NCI-H146 (cell line): ENCODE measurements at regions not wholly inside any gene's neighbourhood (a gene's known extent, or its start where the extent isn't known, plus 50 kb on each side); places are given as distances from the start of the nearest gene placed in this dataset.

Source experiments
- DNase-seq: peaks from one replicate; lab custom pipeline; 2025; lab: John Stamatoyannopoulos, UW

GRCh38 chr3:117254985-117255384, 545.4 kb downstream of the TUSC7 start:
- DNase-seq, result no peak

- DNase-seq, result no peak
Measured at GRCh38 chr3:117255736-117256135, 546.2 kb downstream of the TUSC7 start.

- no peak for DNase-seq
Measured at GRCh38 chr3:117261983-117262421, 552.4 kb downstream of the TUSC7 start.

- DNase-seq, result no peak
Measured at GRCh38 chr3:117263270-117263669, 553.7 kb downstream of the TUSC7 start.

- no peak for DNase-seq
Measured at GRCh38 chr3:117263745-117264144, 554.2 kb downstream of the TUSC7 start.

GRCh38 chr3:117264204-117264994, 554.8 kb downstream of the TUSC7 start:
- no peak for DNase-seq

- no peak for DNase-seq
Measured at GRCh38 chr3:117266806-117267205, 557.2 kb downstream of the TUSC7 start.

GRCh38 chr3:117268318-117268717, 558.7 kb downstream of the TUSC7 start:
- no peak for DNase-seq

GRCh38 chr3:117272274-117272673, 562.7 kb downstream of the TUSC7 start:
- DNase-seq, result no peak

- no peak for DNase-seq
Measured at GRCh38 chr3:117272876-117273523, 563.4 kb downstream of the TUSC7 start.

- no peak for DNase-seq
Measured at GRCh38 chr3:117277816-117278215, 568.2 kb downstream of the TUSC7 start.

GRCh38 chr3:117278424-117279190, 569.0 kb downstream of the TUSC7 start:
- peak; percentile 4 for DNase-seq

GRCh38 chr3:117281371-117281770, 571.8 kb downstream of the TUSC7 start:
- no peak for DNase-seq

GRCh38 chr3:117282566-117282965, 573.0 kb downstream of the TUSC7 start:
- DNase-seq, result no peak

GRCh38 chr3:117285737-117286136, 576.2 kb downstream of the TUSC7 start:
- no peak for DNase-seq

- no peak for DNase-seq
Measured at GRCh38 chr3:117286488-117286887, 576.9 kb downstream of the TUSC7 start.

- DNase-seq, result no peak
Measured at GRCh38 chr3:117287602-117288001, 578.0 kb downstream of the TUSC7 start.

GRCh38 chr3:117291476-117291875, 581.9 kb downstream of the TUSC7 start:
- DNase-seq, result no peak

- DNase-seq, result no peak
Measured at GRCh38 chr3:117297065-117297464, 587.5 kb downstream of the TUSC7 start.

GRCh38 chr3:117297541-117297940, 588.0 kb downstream of the TUSC7 start:
- DNase-seq, result no peak

GRCh38 chr3:117298273-117298672, 588.7 kb downstream of the TUSC7 start:
- DNase-seq, result no peak

GRCh38 chr3:117302428-117302827, 592.8 kb downstream of the TUSC7 start:
- DNase-seq, result no peak

- DNase-seq, result no peak
Measured at GRCh38 chr3:117303443-117303842, 593.9 kb downstream of the TUSC7 start.
